GM12878 (cell line): ENCODE measurements at regions not wholly inside any gene's neighbourhood (a gene's known extent, or its start where the extent isn't known, plus 50 kb on each side); places are given as distances from the start of the nearest gene placed in this dataset.

Experiments
- ATAC-seq: fragments of 200-7000 bp; cut with Tn5 transposase; 3 replicates; pipeline ENCODE4 v1.9.1; 2020; ENCODE audit warnings: mild to moderate bottlenecking, moderate library complexity
- BruUV-seq: library from RNA; stranded (reverse); fragments of 400-500 nt; replicated peaks from 2 replicates; lab custom pipeline; 2021; lab: Mats Ljungman, UMichigan
- CTCF ChIA-PET: fragments of 300-600 bp; sonication (Branson Sonifier 250); formaldehyde crosslinking; extraction: SDS; loops from one replicate; lab custom pipeline; 2021; ENCODE audit warnings: inconsistent platforms; lab: Yijun Ruan, JAX
- POLR2A ChIA-PET: fragments of 350-600 bp; formaldehyde crosslinking; extraction: SDS; loops from one replicate; lab custom pipeline; 2021; ENCODE audit warnings: inconsistent platforms; lab: Charles Lee
- RAD21 ChIA-PET: fragments of 300-600 bp; sonication (Branson Sonifier 250); formaldehyde crosslinking; loops from one replicate; lab custom pipeline; 2023; ENCODE audit warnings: antibody characterized with exemption; ENCODE audit not compliant: unreplicated experiment; lab: Charles Lee
- SMC1A ChIA-PET: fragments of 300-600 bp; sonication (Branson Sonifier 250); formaldehyde crosslinking; loops from one replicate; lab custom pipeline; 2023; ENCODE audit not compliant: unreplicated experiment, uncharacterized antibody; lab: Charles Lee
- DNase-seq: peaks from one replicate; pipeline ENCODE4 v3.0.0-alpha.2; 2011; ENCODE audit warnings: low read depth, low spot score
- FAIRE-seq: peaks from 3 replicates; lab custom pipeline; 2011; peaks lifted over from hg19 to GRCh38; lab: Jason Lieb, UNC
- H2AFZ ChIP-seq: 2 replicates; pipeline ENCODE4 v1.6.0; 2011; ENCODE audit warnings: low read depth, low read length, control low read depth; ENCODE audit not compliant: control insufficient read depth
- H3K27ac ChIP-seq: 2 replicates; pipeline ENCODE4 v1.5.1; 2011; ENCODE audit warnings: control low read depth; ENCODE audit not compliant: control insufficient read depth, insufficient read depth
- H3K27me3 ChIP-seq, 2 experiments: replicated peaks in 1 of 2; 2 replicates each; pipeline versions ENCODE4 v1.6.0 to v1.6.1; 2011; ENCODE audit warnings: low read length in 1 of 2; ENCODE audit not compliant: control insufficient read depth in 2 of 2, insufficient read depth in 2 of 2
- H3K36me3 ChIP-seq, 2 experiments: 2 replicates each; pipeline ENCODE4 v1.5.1; 2011; ENCODE audit warnings: low read length in 1 of 2; ENCODE audit not compliant: control insufficient read depth in 2 of 2, insufficient read depth in 2 of 2
- H3K4me1 ChIP-seq: 2 replicates; pipeline ENCODE4 v1.6.1; 2011; ENCODE audit warnings: mild to moderate bottlenecking, low read length, moderate library complexity, mixed read lengths; ENCODE audit not compliant: control insufficient read depth, insufficient read depth
- H3K4me2 ChIP-seq: 2 replicates; pipeline ENCODE4 v1.6.0; 2011; ENCODE audit warnings: control low read depth; ENCODE audit not compliant: control insufficient read depth, insufficient read depth
- H3K4me3 ChIP-seq: fragments of 200-600 bp; sonication (generic); 2 replicates; pipeline ENCODE4 v1.5.1; 2016
- H3K79me2 ChIP-seq: 2 replicates; pipeline ENCODE4 v1.6.0; 2011; ENCODE audit warnings: low read length; ENCODE audit not compliant: control insufficient read depth, insufficient read depth
- H3K9ac ChIP-seq: 2 replicates; pipeline ENCODE4 v1.8.0; 2011; ENCODE audit warnings: low read length, control low read depth, mixed read lengths; ENCODE audit not compliant: control insufficient read depth, insufficient read depth
- H3K9me3 ChIP-seq: replicated peaks from 3 replicates; pipeline ENCODE4 v1.5.1; 2011; ENCODE audit warnings: mild to moderate bottlenecking, low read length; ENCODE audit not compliant: control insufficient read depth, insufficient read depth
- H4K20me1 ChIP-seq: 2 replicates; pipeline ENCODE4 v1.6.0; 2011; ENCODE audit not compliant: control insufficient read depth, insufficient read depth
- CTCF ChIP-seq, 3 experiments: IDR thresholded peaks in 2 of 3; conservative IDR thresholded peaks in 1 of 3; 2 replicates each; pipeline ENCODE4 v1.5.1; 2011; ENCODE audit warnings: low read depth in 3 of 3, low read length in 3 of 3, mild to moderate bottlenecking in 3 of 3, control low read depth in 2 of 3, moderate library complexity in 2 of 3, inconsistent platforms in 1 of 3, mixed read lengths in 1 of 3; ENCODE audit not compliant: control insufficient read depth in 2 of 3, insufficient read depth in 1 of 3; ENCODE audit errors: extremely low read depth in 1 of 3
- IKZF2 ChIP-seq, 2 experiments: fragments of 450-650 bp; IDR thresholded peaks; 2 replicates each; pipeline ENCODE4 v1.6.1; 2017; ENCODE audit warnings: mild to moderate bottlenecking in 2 of 2, moderate library complexity in 2 of 2
- JUNB ChIP-seq: IDR thresholded peaks from 2 replicates; pipeline ENCODE4 v1.6.1; 2016; ENCODE audit warnings: antibody characterized with exemption, mild to moderate bottlenecking
- JUND ChIP-seq: IDR thresholded peaks from 2 replicates; pipeline ENCODE4 v1.6.1; 2012; ENCODE audit warnings: low read depth, mild to moderate bottlenecking, low read length, improper control_type of control experiment, moderate library complexity
- SMAD1 ChIP-seq: fragments of 450-650 bp; IDR thresholded peaks from 2 replicates; pipeline ENCODE4 v1.6.1; 2018; ENCODE audit warnings: mild to moderate bottlenecking, low read depth; ENCODE audit not compliant: partially characterized antibody
- TCF12 ChIP-seq: IDR thresholded peaks from 2 replicates; pipeline ENCODE4 v1.6.1; 2011; ENCODE audit warnings: low read depth, mild to moderate bottlenecking, low read length
- WGBS: methylation state at CpG from one replicate; pipeline ENCODE4 v1.1.6; 2016; ENCODE audit warnings: low lambda C conversion rate; ENCODE audit not compliant: insufficient replicate concordance, insufficient coverage; ENCODE audit errors: missing lambda C conversion rate; 5-methylcytosine and 5-hydroxymethylcytosine counted together
- in situ Hi-C: fragments of 300-500 bp; cut with MboI; formaldehyde crosslinking; loops from 9 replicates; pipeline ENCODE4 v1.14.3; 2018; ENCODE audit warnings: mixed read lengths
- intact Hi-C: fragments of 100-400 bp; cut with micrococcal nuclease; formaldehyde crosslinking; loops from one replicate; pipeline ENCODE4 v1.14.2; 2022; ENCODE audit not compliant: unreplicated experiment

GRCh38 chr2:64789466-64790320 lies 136.0 kb upstream of the SERTAD2 start (continued):
- no peak for TF ChIP-seq IKZF2 (IDR thresholded peaks at IDR 0.05)

- SMC1A ChIA-PET, result interaction anchor here (0.6 to 2.2 kb wide), 14 partner anchors 23 to 206 kb away, joined by 3 to 20 read pairs (median 4); no protein-coding TSS in a partner anchor
- FAIRE-seq, result no peak
These were observed 138.6 kb upstream of the SERTAD2 start for GRCh38 chr2:64792300-64792699.

More at GRCh38 chr2:64792300-64792699, 138.6 kb upstream of the SERTAD2 start:
- ChIA-PET RAD21 (interaction anchor here (0.6 to 1.5 kb wide), 3 partner anchors 27 to 195 kb away, joined by 3 read pairs; no protein-coding TSS in a partner anchor), CTCF (interaction anchor here (1.0 to 3.4 kb wide), 5 partner anchors 20 to 270 kb away, joined by 3 to 14 read pairs (median 4); no protein-coding TSS in a partner anchor), POLR2A (interaction anchor here (0.5 to 3.5 kb wide), 5 partner anchors 13 to 330 kb away, joined by 3 to 19 read pairs (median 4); no protein-coding TSS in a partner anchor)
- intact Hi-C loops, result no loop called here
- WGBS, result 88% methylated on average over 1 of the region's 1 CpG
- H3K36me3 ChIP-seq, result no peaks in the 10 kb centered on the region
- H3K79me2 ChIP-seq, result no peaks in the 10 kb centered on the region
- no TSS peak for BruUV-seq
- peak in 1 of 3 experiments; percentile 20; a peak in 1 of 6 replicates for TF ChIP-seq CTCF (IDR thresholded peaks at IDR 0.05 in 2 of 3, conservative IDR thresholded peaks at IDR 0.05 in 1 of 3; ENCODE audit: control insufficient read depth in 2 of 3, extremely low read depth in 1 of 3, insufficient read depth in 1 of 3, low read depth in 3 of 3, low read length in 3 of 3)
- TF ChIP-seq SMAD1, result no peak
- TF ChIP-seq JUND, result no peak
- no peak for TF ChIP-seq TCF12
- TF ChIP-seq JUNB, result peak; percentile 34; the same call in 1 of the 2 replicates
- H4K20me1 ChIP-seq, result no peaks in the 10 kb centered on the region
- no peaks in the 10 kb centered on the region for H3K9me3 ChIP-seq
- in situ Hi-C loops, result no loop called here
- no peak overlapping the region for H3K27ac ChIP-seq
- H3K27me3 ChIP-seq, result no peaks in the 10 kb centered on the region
- no peak overlapping the region for H3K4me3 ChIP-seq
- ATAC-seq (peak; percentile 37; the same call in 2 of the 3 replicates), DNase-seq (no peak)
- no peak overlapping the region for H3K4me2 ChIP-seq
- no peak overlapping the region for H2AFZ ChIP-seq
- H3K4me1 ChIP-seq, result no peaks in the 10 kb centered on the region
- no peak overlapping the region for H3K9ac ChIP-seq
